Astrocyte (in vitro differentiated cells and primary cell): ENCODE measurements at regions not wholly inside any gene's neighbourhood (a gene's known extent, or its start where the extent isn't known, plus 50 kb on each side); places are given as distances from the start of the nearest gene placed in this dataset.

Experiments used
- DNase-seq: peaks from one replicate; pipeline ENCODE4 v3.0.0-alpha.2; 2010; ENCODE audit warnings: low read depth
- FAIRE-seq: peaks from 2 replicates; lab custom pipeline; 2011; peaks lifted over from hg19 to GRCh38; lab: Jason Lieb, UNC
- H2AFZ ChIP-seq: 2 replicates; pipeline ENCODE4 v1.6.0; 2012; ENCODE audit warnings: low read depth, low read length, inconsistent platforms
- H3K27ac ChIP-seq: 2 replicates; pipeline ENCODE4 v1.5.1; 2011; ENCODE audit warnings: low read depth, low read length, inconsistent platforms
- H3K27me3 ChIP-seq: 2 replicates; pipeline ENCODE4 v1.6.0; 2011; ENCODE audit warnings: low read length, inconsistent platforms; ENCODE audit not compliant: insufficient read depth
- H3K36me3 ChIP-seq: 2 replicates; pipeline ENCODE4 v1.5.1; 2011; ENCODE audit warnings: low read length, inconsistent platforms; ENCODE audit not compliant: insufficient read depth
- H3K4me1 ChIP-seq: 2 replicates; pipeline ENCODE4 v1.5.1; 2011; ENCODE audit warnings: low read length, inconsistent platforms; ENCODE audit not compliant: insufficient read depth
- H3K4me2 ChIP-seq: 2 replicates; pipeline ENCODE4 v1.6.0; 2012; ENCODE audit warnings: low read length, inconsistent platforms
- H3K4me3 ChIP-seq: 2 replicates; pipeline ENCODE4 v1.5.1; 2011; ENCODE audit warnings: low read depth, mild to moderate bottlenecking, low read length, inconsistent platforms; ENCODE audit not compliant: insufficient read depth
- H3K79me2 ChIP-seq: 2 replicates; pipeline ENCODE4 v1.6.0; 2012; ENCODE audit warnings: mild to moderate bottlenecking, low read length, inconsistent platforms; ENCODE audit not compliant: insufficient read depth
- H3K9ac ChIP-seq: 2 replicates; pipeline ENCODE4 v1.6.0; 2012; ENCODE audit warnings: mild to moderate bottlenecking, low read length, inconsistent platforms
- H3K9me3 ChIP-seq: 2 replicates; pipeline ENCODE4 v1.5.1; 2012; ENCODE audit warnings: low read depth, mild to moderate bottlenecking, low read length, inconsistent platforms; ENCODE audit not compliant: insufficient read depth
- H4K20me1 ChIP-seq: 2 replicates; pipeline ENCODE4 v1.6.0; 2012; ENCODE audit warnings: low read length, inconsistent platforms; ENCODE audit not compliant: insufficient read depth
- H3K27ac Mint-ChIP-seq: one replicate; pipeline ENCODE4 v1.8.0; 2021; ENCODE audit warnings: mild to moderate bottlenecking, mixed read lengths; ENCODE audit not compliant: unreplicated experiment
- H3K27me3 Mint-ChIP-seq: one replicate; pipeline ENCODE4 v1.8.0; 2021; ENCODE audit warnings: low read depth, mixed read lengths; ENCODE audit not compliant: unreplicated experiment
- H3K36me3 Mint-ChIP-seq: one replicate; pipeline ENCODE4 v1.8.0; 2021; ENCODE audit warnings: low read depth, mixed read lengths; ENCODE audit not compliant: unreplicated experiment
- H3K4me1 Mint-ChIP-seq: one replicate; pipeline ENCODE4 v1.8.0; 2021; ENCODE audit warnings: low read depth, mixed read lengths; ENCODE audit not compliant: unreplicated experiment
- H3K4me3 Mint-ChIP-seq: one replicate; pipeline ENCODE4 v1.8.0; 2021; ENCODE audit warnings: mild to moderate bottlenecking, moderate library complexity, mixed read lengths; ENCODE audit not compliant: unreplicated experiment
- H3K9me3 Mint-ChIP-seq: one replicate; pipeline ENCODE4 v1.8.0; 2021; ENCODE audit warnings: mild to moderate bottlenecking, mixed read lengths; ENCODE audit not compliant: unreplicated experiment
- CTCF ChIP-seq: IDR thresholded peaks from 2 replicates; pipeline ENCODE4 v1.5.1; 2011; ENCODE audit warnings: low read depth, mild to moderate bottlenecking, inconsistent platforms, low read length, moderate library complexity; ENCODE audit not compliant: insufficient read depth
- EZH2 ChIP-seq: IDR thresholded peaks from 2 replicates; pipeline ENCODE4 v1.6.1; 2012; ENCODE audit warnings: mild to moderate bottlenecking, low read length, inconsistent platforms; ENCODE audit not compliant: insufficient read depth

- TF ChIP-seq EZH2 (no peak), CTCF (no peak)
- DNase-seq (no peak), FAIRE-seq (no peak)
- Mint-ChIP-seq H3K27ac (no peak overlapping the region), H3K36me3 (no peaks in the 10 kb centered on the region), H3K4me1 (no peaks in the 10 kb centered on the region), H3K27me3 (no peaks in the 10 kb centered on the region), H3K9me3 (no peaks in the 10 kb centered on the region), H3K4me3 (no peak overlapping the region)
- H4K20me1 ChIP-seq, result no peaks in the 10 kb centered on the region
- no peak overlapping the region for H2AFZ ChIP-seq
- no peak overlapping the region for H3K27ac ChIP-seq
- H3K79me2 ChIP-seq, result no peaks in the 10 kb centered on the region
- H3K9me3 ChIP-seq, result no peaks in the 10 kb centered on the region
- no peaks in the 10 kb centered on the region for H3K36me3 ChIP-seq
- no peak overlapping the region for H3K4me2 ChIP-seq
- no peaks in the 10 kb centered on the region for H3K4me1 ChIP-seq
- H3K4me3 ChIP-seq, result no peak overlapping the region
- no peak overlapping the region for H3K9ac ChIP-seq
- no peaks in the 10 kb centered on the region for H3K27me3 ChIP-seq
Measured at GRCh38 chr12:74846116-74846515, 308.5 kb downstream of the ATXN7L3B start.

- H3K9me3 ChIP-seq, result no peaks in the 10 kb centered on the region
- H3K4me3 Mint-ChIP-seq, result no peak overlapping the region
- no peak overlapping the region for H3K27ac ChIP-seq
- H3K27me3 ChIP-seq, result no peaks in the 10 kb centered on the region
- DNase-seq (no peak), FAIRE-seq (no peak)
- H2AFZ ChIP-seq, result no peak overlapping the region
- H3K36me3 Mint-ChIP-seq, result no peaks in the 10 kb centered on the region
- H3K4me1 Mint-ChIP-seq, result no peaks in the 10 kb centered on the region
- no peaks in the 10 kb centered on the region for H3K36me3 ChIP-seq
- H3K4me3 ChIP-seq, result no peak overlapping the region
- no peaks in the 10 kb centered on the region for H3K27me3 Mint-ChIP-seq
- no peaks in the 10 kb centered on the region for H3K9me3 Mint-ChIP-seq
- H3K4me1 ChIP-seq, result no peaks in the 10 kb centered on the region
- H3K9ac ChIP-seq, result no peak overlapping the region
- no peaks in the 10 kb centered on the region for H4K20me1 ChIP-seq
- no peaks in the 10 kb centered on the region for H3K79me2 ChIP-seq
- H3K27ac Mint-ChIP-seq, result no peak overlapping the region
- no peak for TF ChIP-seq CTCF
- no peak for TF ChIP-seq EZH2
- H3K4me2 ChIP-seq, result no peak overlapping the region
Measured at GRCh38 chr12:74847169-74847568, 309.5 kb downstream of the ATXN7L3B start.

DNA sequence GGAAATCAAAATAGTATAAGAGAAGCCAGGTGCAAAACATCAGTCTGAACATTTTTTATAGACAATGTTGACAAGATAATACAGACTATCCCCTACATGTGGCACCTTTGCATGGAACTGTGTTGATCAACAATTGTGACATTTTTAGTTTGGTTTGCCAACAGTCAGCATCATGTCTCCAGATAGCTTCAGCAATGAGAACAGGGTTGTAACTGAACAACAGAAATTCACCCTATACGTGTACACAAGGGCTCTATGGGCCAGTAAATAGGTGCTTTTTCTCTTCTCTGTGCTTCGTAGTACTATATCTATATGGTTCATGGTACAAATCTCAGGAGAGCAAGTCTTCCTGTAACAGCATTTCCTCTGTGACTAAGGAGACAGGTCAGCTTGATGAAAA lies 310.4 kb downstream of the ATXN7L3B start:
- no peaks in the 10 kb centered on the region for H3K4me1 Mint-ChIP-seq
- DNase-seq (no peak), FAIRE-seq (no peak)
- Histone ChIP-seq H3K4me3 (no peak overlapping the region), H3K4me1 (no peaks in the 10 kb centered on the region), H3K27ac (no peak overlapping the region), H3K9ac (no peak overlapping the region), H3K4me2 (no peak overlapping the region), H3K79me2 (no peaks in the 10 kb centered on the region), H3K9me3 (no peaks in the 10 kb centered on the region), H3K27me3 (no peaks in the 10 kb centered on the region), H3K36me3 (no peaks in the 10 kb centered on the region), H2AFZ (no peak overlapping the region), H4K20me1 (no peaks in the 10 kb centered on the region)
- no peaks in the 10 kb centered on the region for H3K9me3 Mint-ChIP-seq
- H3K27me3 Mint-ChIP-seq, result no peaks in the 10 kb centered on the region
- H3K4me3 Mint-ChIP-seq, result no peak overlapping the region
- no peaks in the 10 kb centered on the region for H3K36me3 Mint-ChIP-seq
- H3K27ac Mint-ChIP-seq, result no peak overlapping the region
- TF ChIP-seq CTCF (no peak), EZH2 (no peak)
